HEK293T (cell line): ENCODE measurements at regions not wholly inside any gene's neighbourhood (a gene's known extent, or its start where the extent isn't known, plus 50 kb on each side); places are given as distances from the start of the nearest gene placed in this dataset.

Experiments used
- FOXK2 ChIP-seq: fragments of 450-650 bp; IDR thresholded peaks from 2 replicates; pipeline ENCODE4 v1.6.1; 2016; ENCODE audit warnings: mild to moderate bottlenecking
- FOXM1 ChIP-seq: fragments of 450-650 bp; IDR thresholded peaks from 2 replicates; pipeline ENCODE4 v1.6.1; 2017; ENCODE audit warnings: mild to moderate bottlenecking, borderline replicate concordance
- NFRKB ChIP-seq: fragments of 450-650 bp; IDR thresholded peaks from 2 replicates; pipeline ENCODE4 v1.6.1; 2016; ENCODE audit warnings: mild to moderate bottlenecking, moderate library complexity
- SUZ12 ChIP-seq: fragments of 450-650 bp; IDR thresholded peaks from 2 replicates; pipeline ENCODE4 v1.6.1; 2016; ENCODE audit warnings: mild to moderate bottlenecking

DNA sequence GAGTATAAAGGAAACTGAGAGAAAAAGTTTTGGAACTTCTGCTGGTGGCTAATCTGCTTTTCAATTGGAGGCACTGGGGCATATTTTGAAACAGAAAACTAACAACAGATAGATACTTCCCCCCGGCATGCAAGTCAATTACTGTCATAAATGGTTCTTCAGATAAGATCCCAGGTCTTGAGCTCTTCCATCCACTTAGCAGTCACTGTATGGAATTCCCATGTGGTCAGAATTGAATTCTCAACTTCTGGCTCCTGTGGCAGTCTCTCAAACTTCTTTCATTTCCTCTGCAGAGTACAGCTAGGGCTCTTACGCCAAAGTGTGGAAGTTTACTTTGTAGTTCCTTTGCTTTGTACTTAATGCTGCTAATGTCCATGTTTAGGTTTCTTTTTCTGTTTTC is 452.2 kb downstream of the IPO8 start:
- TF ChIP-seq FOXK2 (no peak), NFRKB (no peak), FOXM1 (no peak), SUZ12 (no peak)
